ENCODE measurements at regions not wholly inside any gene's neighbourhood (a gene's known extent, or its start where the extent isn't known, plus 50 kb on each side); places are given as distances from the start of the nearest gene placed in this dataset.

DNA sequence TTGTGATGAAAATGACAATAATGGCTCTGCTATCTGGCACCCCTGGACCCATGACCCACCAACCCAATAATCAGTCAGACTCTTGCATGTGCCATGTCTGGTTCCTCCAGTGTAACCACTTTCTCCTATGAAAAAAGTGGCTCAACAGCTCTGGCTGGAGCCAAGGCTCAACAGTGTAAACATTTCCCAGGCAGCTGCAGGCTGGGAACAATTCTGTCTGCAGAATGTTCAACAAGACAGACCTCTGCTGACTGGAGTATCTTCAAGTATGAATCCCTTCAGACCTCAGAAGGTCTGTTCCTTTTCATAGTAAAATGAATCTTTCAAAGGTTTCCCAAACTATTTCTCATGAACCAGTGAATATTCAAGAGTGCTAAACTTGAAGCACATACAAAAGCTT, 410.1 kb upstream of the HTR2A start:
- H3K27me3 ChIP-seq: no peaks in the 10 kb centered on the region
- H3K4me1 ChIP-seq: no peaks in the 10 kb centered on the region
- H3K9me3 ChIP-seq: peaks cover 0 to 6% (median 5%) of the 10 kb centered on the region in 4 donors
- H3K27ac ChIP-seq (replicated peaks in 1 of 4): no peak overlapping the region
- H3K36me3 ChIP-seq: no peaks in the 10 kb centered on the region
- intact Hi-C loops (cut with DNase I): no loop called here
- DNase-seq (ENCODE audit: extremely low spot score): no peak
- TF ChIP-seq, protein P1, sequence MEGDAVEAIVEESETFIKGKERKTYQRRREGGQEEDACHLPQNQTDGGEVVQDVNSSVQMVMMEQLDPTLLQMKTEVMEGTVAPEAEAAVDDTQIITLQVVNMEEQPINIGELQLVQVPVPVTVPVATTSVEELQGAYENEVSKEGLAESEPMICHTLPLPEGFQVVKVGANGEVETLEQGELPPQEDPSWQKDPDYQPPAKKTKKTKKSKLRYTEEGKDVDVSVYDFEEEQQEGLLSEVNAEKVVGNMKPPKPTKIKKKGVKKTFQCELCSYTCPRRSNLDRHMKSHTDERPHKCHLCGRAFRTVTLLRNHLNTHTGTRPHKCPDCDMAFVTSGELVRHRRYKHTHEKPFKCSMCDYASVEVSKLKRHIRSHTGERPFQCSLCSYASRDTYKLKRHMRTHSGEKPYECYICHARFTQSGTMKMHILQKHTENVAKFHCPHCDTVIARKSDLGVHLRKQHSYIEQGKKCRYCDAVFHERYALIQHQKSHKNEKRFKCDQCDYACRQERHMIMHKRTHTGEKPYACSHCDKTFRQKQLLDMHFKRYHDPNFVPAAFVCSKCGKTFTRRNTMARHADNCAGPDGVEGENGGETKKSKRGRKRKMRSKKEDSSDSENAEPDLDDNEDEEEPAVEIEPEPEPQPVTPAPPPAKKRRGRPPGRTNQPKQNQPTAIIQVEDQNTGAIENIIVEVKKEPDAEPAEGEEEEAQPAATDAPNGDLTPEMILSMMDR (IDR thresholded peaks at IDR 0.05): no peak
- TF ChIP-seq POLR2A (IDR thresholded peaks at IDR 0.05; ENCODE audit: low read depth) (no peak), EP300 (IDR thresholded peaks at IDR 0.05) (no peak), POLR2AphosphoS5 (IDR thresholded peaks at IDR 0.05) (no peak)
- no peak overlapping the region for H3K4me3 ChIP-seq

DNA sequence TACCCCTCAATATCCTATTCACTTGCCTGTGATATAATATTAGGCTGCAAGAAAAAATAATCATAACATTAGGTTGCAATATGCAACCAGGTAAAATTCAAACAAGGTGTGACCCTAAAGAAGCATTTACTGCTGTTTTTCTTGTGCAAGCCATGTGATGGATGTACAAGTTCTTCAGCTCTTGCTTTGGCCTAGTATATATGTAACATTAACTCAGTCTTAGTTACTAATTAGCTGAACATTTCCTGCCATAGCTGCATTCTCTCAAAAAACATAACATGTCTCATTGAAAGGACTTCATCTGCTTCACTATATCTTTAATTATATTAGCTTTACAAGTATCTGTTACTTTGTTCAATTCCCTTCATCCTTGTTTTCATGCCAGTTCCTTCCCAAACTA, 406.8 kb upstream of the HTR2A start:
- no peaks in the 10 kb centered on the region for H3K27me3 ChIP-seq
- H3K9me3 ChIP-seq: peaks cover 0 to 6% (median 0%) of the 10 kb centered on the region in 4 donors
- H3K4me3 ChIP-seq: no peak overlapping the region
- no peak overlapping the region for H3K27ac ChIP-seq (replicated peaks in 1 of 4)
- no peak for DNase-seq (ENCODE audit: extremely low spot score)
- TF ChIP-seq POLR2A (IDR thresholded peaks at IDR 0.05; ENCODE audit: low read depth) (no peak), EP300 (IDR thresholded peaks at IDR 0.05) (no peak)
- TF ChIP-seq, protein P1 (IDR thresholded peaks at IDR 0.05): no peak
- H3K4me1 ChIP-seq: peaks cover 0 to 7% (median 0%) of the 10 kb centered on the region in 4 donors
- intact Hi-C loops (cut with DNase I): no loop called here
- H3K36me3 ChIP-seq: no peaks in the 10 kb centered on the region

DNA sequence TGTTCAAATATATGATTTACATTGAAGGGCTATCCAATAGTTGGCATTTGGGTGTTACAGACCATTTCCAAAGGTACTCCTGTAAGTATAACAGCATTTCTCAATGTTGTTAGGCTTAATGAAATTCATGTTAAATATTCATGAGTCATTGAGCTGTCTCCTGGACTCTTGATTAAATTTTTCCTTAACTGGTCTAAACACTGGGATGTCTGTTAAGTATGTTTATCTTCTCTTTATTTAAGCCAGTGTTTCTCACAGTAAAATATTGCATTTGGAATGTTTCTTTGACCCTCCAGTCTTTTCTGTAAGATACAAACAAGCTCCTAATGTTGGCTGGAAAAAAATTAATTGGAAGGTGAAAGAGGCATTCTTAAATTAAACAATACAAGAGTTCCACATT, 402.5 kb upstream of the HTR2A start:
- Histone ChIP-seq H3K27me3 (no peaks in the 10 kb centered on the region), H3K4me1 (peaks cover 0 to 7% (median 0%) of the 10 kb centered on the region in 4 donors), H3K36me3 (no peaks in the 10 kb centered on the region), H3K27ac (replicated peaks in 1 of 4) (no peak overlapping the region), H3K4me3 (no peak overlapping the region), H3K9me3 (no peaks in the 10 kb centered on the region)
- TF ChIP-seq EP300 (IDR thresholded peaks at IDR 0.05): no peak
- no peak for TF ChIP-seq POLR2A (IDR thresholded peaks at IDR 0.05; ENCODE audit: low read depth)
- TF ChIP-seq POLR2AphosphoS5 (IDR thresholded peaks at IDR 0.05): no peak
- TF ChIP-seq, protein P1 (IDR thresholded peaks at IDR 0.05): no peak
- intact Hi-C loops (cut with DNase I): no loop called here
- DNase-seq (ENCODE audit: extremely low spot score): no peak

DNA sequence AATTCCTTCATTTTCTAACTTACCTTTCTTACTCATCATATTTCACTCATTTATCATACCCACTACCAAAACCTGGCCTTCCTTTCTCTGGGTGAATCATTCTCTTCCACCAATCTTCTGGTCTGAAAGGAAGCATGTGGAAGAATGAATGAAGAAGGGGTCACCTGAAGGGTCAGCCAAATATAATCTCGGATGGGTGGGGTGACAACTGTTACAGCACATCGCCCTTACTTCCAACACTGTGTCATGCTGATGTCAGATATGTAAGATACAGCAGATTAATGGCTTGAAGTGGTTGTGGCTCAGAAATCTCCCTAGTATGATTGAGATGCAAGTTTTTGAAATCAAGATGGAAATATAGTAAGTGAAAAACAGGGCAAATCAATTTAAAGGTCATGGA, 401.7 kb upstream of the HTR2A start:
- intact Hi-C loops (cut with DNase I): no loop called here
- WGBS: 39% methylated on average over 2 of the region's 2 CpGs
- H3K36me3 ChIP-seq: no peaks in the 10 kb centered on the region

DNA sequence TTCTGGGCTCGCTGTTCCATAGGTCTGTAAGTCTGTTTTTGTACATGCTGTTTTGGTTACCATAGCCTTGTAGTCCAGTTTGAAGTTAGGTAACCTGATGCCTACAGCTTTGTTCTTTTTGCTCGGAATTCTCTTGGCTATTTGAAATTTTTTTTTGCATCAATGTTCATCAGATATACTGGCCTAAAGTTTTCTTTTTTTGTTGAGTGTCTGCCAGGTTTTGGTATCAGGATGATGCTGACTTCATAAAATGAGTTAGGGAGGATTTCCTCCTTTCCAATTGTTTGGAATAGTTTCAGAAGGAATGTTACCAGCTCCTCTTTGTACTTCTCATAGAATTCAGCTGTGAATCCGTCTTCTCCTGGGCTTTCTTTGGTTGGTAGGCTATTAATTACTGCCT, 397.8 kb upstream of the HTR2A start:
- no peak for DNase-seq (ENCODE audit: extremely low spot score)

More for the DNA sequence above, 401.7 kb upstream of the HTR2A start:
- Histone ChIP-seq H3K27ac (replicated peaks in 1 of 4) (no peak overlapping the region), H3K27me3 (no peaks in the 10 kb centered on the region), H3K9me3 (no peaks in the 10 kb centered on the region), H3K4me1 (peaks cover 0 to 7% (median 0%) of the 10 kb centered on the region in 4 donors), H3K4me3 (no peak overlapping the region)
- no peak for DNase-seq (ENCODE audit: extremely low spot score)
- TF ChIP-seq, protein P1 (IDR thresholded peaks at IDR 0.05): no peak
- TF ChIP-seq POLR2AphosphoS5 (IDR thresholded peaks at IDR 0.05): no peak
- no peak for TF ChIP-seq POLR2A (IDR thresholded peaks at IDR 0.05; ENCODE audit: low read depth)
- TF ChIP-seq EP300 (IDR thresholded peaks at IDR 0.05): no peak

More for the DNA sequence above, 397.8 kb upstream of the HTR2A start:
- H3K9me3 ChIP-seq: no peaks in the 10 kb centered on the region
- intact Hi-C loops (cut with DNase I): no loop called here
- H3K4me1 ChIP-seq: peaks cover 0 to 7% (median 1%) of the 10 kb centered on the region in 4 donors
- H3K27me3 ChIP-seq: no peaks in the 10 kb centered on the region
- H3K4me3 ChIP-seq: no peak overlapping the region
- no peak overlapping the region for H3K27ac ChIP-seq (replicated peaks in 1 of 4)
- H3K36me3 ChIP-seq: no peaks in the 10 kb centered on the region
- no peak for TF ChIP-seq POLR2AphosphoS5 (IDR thresholded peaks at IDR 0.05)
- TF ChIP-seq, protein P1 (IDR thresholded peaks at IDR 0.05): no peak
- 78% methylated on average over 3 of the region's 3 CpGs for WGBS

Measured in esophagus muscularis mucosa (tissue), 4 donors.